ENCODE measurements at regions not wholly inside any gene's neighbourhood (a gene's known extent, or its start where the extent isn't known, plus 50 kb on each side); places are given as distances from the start of the nearest gene placed in this dataset.

DNA sequence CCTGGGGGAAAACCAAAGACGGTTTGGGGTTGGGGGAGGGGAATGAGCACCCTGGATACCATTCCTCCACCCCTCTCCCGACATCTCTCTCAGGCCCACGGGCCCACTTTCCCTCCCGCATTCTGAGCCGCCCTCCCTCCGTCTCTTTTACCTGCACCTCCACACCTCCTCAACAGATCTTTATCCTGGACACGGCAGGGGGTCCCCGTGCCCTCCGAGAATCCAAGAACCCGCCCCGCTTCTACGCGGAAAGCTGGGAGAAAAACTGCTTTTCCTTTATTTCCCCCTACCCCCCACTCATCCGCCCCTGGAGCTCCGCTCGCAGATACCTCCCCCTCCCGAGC, 108.8 kb downstream of the NAV1 start:
- TF ChIP-seq POLR2A (IDR thresholded peaks at IDR 0.05; ENCODE audit: control extremely low read depth in 1 of 2, low read depth in 2 of 2, low read length in 2 of 2) (no peak), CREB1 (IDR thresholded peaks at IDR 0.05) (no peak)
- TF ChIP-seq, protein P1, sequence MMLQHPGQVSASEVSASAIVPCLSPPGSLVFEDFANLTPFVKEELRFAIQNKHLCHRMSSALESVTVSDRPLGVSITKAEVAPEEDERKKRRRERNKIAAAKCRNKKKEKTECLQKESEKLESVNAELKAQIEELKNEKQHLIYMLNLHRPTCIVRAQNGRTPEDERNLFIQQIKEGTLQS (IDR thresholded peaks at IDR 0.05; ENCODE audit: insufficient read depth, low read depth, low read length): no peak

Measured in H1 (cell line).